ENCODE measurements at regions not wholly inside any gene's neighbourhood (a gene's known extent, or its start where the extent isn't known, plus 50 kb on each side); places are given as distances from the start of the nearest gene placed in this dataset.

DNA sequence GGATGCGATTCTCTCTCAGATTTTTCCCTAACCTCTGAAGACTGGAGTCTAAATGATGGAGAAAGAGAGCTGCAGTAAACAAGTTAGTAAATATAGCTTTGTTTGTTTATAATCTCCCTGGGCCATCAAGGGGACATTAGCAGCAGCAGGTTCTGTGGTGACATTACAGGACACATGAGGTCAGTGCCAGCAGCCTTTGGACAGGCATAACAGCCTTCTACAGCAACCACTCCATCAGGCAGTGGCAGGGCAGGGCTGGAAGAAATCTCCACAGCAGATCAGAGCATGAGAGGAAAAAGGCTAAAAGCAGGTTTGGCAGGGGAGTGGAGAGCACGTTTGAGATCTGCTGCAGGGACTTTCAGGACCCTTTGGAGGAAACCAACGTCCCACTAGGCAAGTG lies 127.6 kb upstream of the ACP3 start:
- DNase-seq, result no peak

GRCh38 chr3:132196113-132196512 lies 121.1 kb upstream of the ACP3 start:
- DNase-seq, result no peak

- no peak for DNase-seq
These were observed 118.7 kb upstream of the ACP3 start for GRCh38 chr3:132198516-132198915.

DNA sequence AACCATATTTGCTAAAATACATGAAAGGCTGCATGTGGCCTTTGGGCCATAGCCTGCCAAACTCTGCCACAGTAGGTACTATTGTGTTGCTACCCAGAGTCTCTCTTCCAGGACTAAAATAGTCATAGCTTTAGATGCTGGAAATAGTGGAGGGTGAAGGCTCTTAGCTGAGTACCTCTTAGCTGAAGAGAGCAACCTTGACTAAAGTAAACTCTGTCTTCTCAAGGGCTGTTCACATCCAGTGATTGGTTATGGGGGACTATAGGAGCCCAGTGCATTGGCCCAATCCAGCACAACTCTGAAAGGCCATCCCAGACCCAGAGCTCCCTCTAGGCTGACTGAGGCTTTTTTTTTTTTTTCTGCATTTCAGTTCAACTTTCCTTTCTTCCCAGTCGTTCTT lies 117.8 kb upstream of the ACP3 start:
- no peak for DNase-seq

DNA sequence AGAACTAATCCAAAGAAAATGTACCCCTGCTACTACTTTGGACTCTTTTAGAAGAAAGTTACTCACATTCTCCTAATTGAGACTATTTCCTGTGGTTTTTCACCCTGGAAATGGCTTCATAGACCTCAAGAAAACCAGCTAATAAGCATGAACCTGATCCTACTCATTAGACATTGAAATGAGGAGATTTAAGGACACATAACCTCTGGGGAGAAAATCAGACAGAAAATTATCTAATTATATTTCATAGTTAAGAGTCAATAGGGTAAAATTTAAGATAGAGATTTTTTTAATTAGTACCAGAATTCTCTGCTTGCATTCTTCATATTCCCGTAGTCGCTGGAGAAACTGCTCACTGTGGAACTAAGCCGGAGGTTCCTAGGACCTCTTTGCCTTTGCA lies 114.6 kb upstream of the ACP3 start:
- DNase-seq, result no peak

DNA sequence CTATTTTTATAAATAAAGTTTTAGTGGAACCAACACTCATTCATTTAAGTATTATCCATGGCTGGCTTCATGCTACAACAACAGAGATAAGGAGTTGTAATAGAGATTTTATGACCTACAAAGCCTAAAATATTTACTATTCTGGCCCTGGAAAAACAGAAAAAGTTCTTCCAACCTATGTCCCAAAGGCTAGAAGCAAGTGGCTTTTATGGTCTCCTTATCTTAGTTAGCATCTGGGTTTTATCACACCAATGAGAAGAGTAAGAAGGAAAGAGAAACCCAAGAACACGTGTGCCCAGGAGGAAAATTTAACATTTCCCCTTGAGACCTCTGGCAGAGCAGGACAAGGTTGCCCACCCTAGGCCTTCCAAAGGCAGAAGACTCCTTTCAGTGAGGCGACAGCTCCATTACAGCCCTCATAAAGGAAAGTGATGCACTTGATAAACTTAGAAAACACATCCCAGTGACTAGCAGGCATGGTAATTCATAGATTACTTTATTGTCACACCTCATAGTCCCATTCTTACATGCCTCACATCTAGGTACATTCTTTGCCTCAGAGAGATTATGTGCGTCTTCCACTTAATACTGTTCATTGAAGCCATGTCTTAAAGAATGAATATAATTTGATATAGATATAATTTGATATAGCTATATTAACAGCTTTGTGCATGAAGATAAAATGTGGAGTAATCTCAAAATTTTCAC lies 113.2 kb upstream of the ACP3 start:
- DNase-seq, result no peak

- no peak for DNase-seq
These were observed 111.6 kb upstream of the ACP3 start for GRCh38 chr3:132205609-132206008.

DNA sequence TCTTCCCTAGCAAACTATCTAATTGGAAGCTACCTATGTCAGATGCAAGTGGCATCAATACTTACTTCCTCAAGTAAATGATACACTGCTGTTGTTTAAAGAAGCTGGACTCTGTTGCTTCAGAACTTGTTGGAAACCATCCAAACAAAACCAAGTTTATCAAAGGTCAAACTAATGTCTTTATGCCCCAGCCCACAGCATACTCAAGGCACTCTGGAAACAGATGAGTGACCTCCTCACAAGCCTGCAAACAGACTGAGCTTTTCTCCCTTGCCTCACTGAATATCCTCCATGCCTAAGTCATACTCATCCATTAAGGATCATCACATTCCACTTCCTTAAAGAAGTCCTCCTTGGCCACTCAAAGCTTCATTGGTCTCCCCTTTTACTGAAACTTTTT lies 107.4 kb upstream of the ACP3 start:
- DNase-seq, result no peak

GRCh38 chr3:132210476-132211346 lies 106.5 kb upstream of the ACP3 start:
- peak; percentile 2 for DNase-seq

GRCh38 chr3:132211896-132212295 lies 105.3 kb upstream of the ACP3 start:
- DNase-seq, result peak; percentile 4

DNA sequence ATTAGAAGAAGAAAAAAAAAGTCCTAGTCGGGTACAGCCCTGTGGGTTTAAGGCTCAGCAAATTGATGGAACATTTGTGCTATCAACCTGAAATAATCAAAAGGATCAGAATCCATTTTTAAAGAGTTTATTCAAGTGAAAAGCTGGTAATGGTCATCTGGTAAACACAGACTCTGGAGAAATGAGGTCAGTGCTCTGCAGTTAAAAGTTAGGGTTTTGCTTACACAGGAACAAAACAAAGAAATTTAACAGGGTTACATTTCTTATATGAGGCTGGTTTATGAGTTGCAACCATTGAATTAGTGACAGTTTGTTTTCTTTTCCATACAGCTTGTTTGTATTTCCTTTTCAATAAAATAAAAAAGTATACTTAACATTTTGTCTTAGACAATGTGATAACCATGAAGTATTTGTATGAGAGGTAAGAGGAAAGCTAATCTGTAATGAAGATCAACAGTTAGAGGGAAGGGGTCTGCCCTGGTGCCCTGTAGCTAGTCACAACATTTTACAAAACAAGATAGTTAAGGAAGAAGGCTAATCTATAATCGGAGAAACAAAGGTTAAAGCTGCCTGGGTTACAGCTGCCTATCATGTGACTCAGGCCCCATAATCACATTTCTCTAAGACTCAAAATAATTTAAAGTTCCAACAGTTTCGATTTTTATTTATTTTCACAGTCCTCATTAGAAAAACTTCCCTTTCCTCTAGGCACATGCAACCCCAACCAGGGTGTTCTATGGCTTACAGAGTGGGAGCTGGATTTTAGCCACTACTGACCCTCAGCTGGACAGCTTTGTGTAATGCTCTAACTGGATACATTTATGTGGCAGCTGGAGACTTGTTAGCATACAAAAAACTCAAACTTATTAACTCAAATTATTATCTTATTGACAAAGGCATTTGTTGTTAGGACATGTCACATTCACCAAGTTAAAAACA lies 98.1 kb upstream of the ACP3 start:
- DNase-seq, result no peak

DNA sequence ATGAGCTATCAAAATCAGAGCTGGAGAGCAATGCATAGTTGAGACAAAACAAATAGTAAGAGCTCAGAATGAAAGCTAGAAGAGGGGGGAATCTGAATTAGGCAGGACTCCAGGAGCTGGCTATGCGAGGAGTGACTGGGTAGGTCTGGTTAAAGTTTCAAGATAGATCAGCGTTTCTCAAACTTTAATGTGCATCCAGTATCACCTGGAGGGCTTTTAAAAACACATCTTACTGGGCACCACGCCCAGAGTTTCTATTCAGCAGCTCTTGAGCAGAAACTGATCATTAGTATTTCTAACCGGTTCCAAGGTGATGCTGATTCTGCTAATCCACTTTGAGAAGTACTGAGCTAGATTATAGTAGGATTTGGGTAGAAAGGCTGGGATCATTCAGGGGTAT lies 96.2 kb upstream of the ACP3 start:
- no peak for DNase-seq

- no peak for DNase-seq
These were observed 94.2 kb upstream of the ACP3 start for GRCh38 chr3:132222868-132223538.

DNA sequence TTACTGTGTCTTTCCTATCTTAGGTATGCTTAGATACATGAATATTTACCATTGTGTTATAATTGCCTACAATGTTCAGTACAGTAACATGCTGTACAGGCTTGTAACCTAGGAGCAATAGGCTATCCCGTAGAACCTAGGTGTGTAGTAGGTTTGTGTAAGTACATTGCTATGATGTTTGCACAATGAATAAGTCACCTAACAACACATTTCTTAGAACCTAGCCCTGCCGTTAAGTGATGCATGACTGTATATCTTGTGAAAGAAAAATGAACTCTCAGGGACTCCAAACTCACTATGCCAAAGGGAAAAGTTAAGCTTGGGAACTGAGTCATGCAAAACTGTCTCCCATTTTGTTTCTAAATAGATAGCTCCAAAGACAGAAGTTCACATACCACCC lies 91.5 kb upstream of the ACP3 start:
- no peak for DNase-seq

DNA sequence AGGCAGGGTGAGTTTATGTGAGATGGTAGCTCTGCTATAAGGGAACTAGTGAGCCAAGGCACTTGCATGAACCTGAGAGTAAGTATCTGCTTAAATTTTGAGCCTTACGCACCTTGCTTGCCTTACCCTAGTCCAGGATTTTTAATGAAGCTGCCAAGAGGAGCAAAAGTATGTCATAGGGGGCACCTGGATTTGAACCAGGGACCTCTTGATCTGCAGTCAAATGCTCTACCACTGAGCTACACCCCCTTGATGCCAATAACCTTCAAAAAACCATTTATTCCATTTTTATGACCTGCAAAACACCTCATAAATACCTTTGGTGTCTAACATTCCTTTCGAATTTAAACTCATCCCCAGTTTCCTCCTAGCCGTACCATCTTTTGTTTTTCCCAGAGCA lies 88.3 kb upstream of the ACP3 start:
- DNase-seq, result no peak

DNA sequence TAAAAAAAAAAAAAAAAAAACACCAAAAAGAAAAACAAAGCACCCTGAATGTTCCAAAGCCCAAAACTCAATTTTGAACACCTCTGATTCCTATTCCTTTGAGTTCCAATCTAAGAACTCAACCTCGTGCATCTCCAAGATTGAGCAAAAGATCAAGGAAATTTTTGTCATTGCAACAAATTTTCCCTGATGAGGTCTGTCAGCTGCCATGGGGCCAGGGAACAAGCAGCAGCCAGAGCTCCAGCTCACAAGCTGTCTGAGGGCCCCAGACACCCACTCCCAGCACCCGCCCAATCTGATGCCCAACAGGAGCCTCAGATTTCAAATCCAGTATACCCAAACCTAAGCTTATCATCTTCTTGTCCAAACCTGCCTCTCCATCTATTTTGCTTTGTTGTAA lies 87.6 kb upstream of the ACP3 start:
- no peak for DNase-seq

DNA sequence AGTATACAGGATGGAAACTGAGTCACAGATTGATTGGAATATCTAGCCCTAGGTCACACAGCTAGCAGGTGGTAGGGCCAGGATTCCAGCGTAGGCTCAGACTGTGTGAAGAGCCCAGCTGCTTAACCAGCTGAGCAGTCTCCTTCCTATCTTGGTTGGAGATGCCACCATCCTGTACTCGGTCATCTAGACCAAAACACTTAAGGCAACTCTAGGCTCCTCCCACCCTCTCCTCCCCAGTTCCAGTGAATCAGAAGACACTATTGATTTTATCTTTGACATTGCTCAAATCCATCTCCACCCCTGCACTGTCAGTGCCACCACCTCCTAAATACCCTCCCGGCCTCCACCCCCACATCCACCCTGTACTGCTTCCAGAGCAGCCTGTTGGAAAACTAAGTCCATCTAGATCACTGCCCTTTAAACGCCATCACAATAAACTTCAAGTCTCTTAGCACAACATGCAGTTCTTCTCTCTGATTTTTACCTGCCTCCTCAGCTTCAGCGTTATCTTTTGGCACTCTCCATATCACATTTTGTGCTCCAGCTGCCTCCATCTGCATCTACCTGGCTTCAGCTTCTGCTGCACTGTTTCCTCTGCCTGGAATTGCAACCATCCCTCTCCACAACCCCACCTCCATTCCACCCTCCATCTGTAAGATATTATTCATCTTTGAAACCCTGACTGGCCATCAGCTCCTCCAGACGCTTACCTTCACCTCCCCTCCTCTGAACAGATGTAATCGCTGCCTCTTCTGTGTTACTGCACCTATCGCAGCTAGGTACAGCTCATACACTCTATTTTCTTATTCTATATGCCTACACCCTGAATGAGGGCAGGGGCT lies 86.8 kb upstream of the ACP3 start:
- DNase-seq, result no peak

DNA sequence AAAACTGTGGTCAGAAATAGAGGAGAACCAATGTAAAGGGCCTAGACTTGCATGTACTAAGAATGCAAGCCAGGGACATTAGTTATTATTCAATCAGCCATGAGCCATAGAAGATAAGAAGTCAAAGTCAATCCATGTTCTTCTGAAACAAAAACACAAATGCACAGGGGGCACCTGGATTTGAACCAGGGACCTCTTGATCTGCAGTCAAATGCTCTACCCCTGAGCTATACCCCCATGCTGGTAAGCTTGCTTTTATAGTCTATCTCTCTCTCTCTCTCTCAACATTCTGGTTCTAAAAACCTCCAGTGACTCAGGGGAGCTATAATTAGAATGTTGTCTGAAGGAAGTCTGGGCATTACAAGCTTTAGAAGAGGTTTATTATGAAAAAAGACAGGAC lies 85.6 kb upstream of the ACP3 start:
- no peak for DNase-seq

- DNase-seq, result no peak
These were observed 84.9 kb upstream of the ACP3 start for GRCh38 chr3:132232231-132232792.

DNA sequence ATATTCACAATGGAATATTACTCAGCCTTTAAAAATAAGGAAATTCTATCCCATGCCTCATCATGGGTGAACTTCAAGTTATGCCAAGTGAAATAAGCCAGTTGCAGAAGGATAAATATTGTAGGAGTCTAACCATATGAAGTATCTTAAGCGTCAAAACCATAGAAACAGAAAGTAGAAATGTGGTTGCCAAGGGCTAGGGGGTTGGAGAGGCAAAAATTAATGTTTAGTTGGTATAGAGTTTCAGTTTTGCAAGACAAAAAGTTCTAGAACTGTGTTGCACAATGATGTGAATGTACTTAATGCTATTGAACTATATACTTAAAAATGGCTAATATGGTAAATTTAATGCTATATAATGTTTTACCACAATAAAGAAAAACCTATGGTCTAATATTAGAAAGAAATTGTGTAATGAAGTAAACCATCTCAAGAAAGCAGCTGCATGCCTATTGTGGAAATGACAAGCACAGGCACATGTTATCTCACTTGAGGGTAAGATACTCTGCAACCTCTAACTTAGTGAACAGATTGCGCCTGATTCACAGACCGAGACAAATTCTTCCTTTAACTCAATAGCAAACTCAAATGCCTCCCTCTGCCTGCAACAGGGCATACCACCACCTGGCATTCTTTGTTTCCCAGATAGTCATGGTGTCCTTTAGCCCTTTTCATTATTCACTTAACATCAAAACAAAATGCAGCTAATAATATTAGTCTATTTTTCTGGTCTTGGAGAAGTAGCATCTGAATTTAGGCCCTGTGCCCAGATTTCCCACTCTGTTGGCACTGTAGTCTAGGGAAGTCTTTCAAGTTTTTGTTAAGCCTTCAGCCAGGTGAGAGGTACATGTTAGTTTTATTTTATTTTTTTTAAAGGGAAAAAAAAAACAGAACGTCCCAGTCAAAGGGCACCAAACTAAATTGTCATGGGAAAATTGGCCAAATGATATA lies 80.2 kb upstream of the ACP3 start:
- DNase-seq, result peak; percentile 27

All from inflammatory macrophage treated with lipopolysaccharide for 4 hours (primary cell).